AG09309 (cell line): ENCODE measurements at regions not wholly inside any gene's neighbourhood (a gene's known extent, or its start where the extent isn't known, plus 50 kb on each side); places are given as distances from the start of the nearest gene placed in this dataset.

Experiments
- DNase-seq: peaks from one replicate; pipeline ENCODE4 v3.0.0-alpha.2; 2010; ENCODE audit warnings: low read depth
- H3K4me3 ChIP-seq: 2 replicates; pipeline ENCODE4 v1.5.1; 2011; ENCODE audit warnings: mild to moderate bottlenecking, low read depth, low read length, moderate library complexity; ENCODE audit not compliant: control insufficient read depth
- TF ChIP-seq, protein P1 (sequence below): IDR thresholded peaks from 2 replicates; pipeline ENCODE4 v1.5.1; 2011; ENCODE audit warnings: mild to moderate bottlenecking, low read depth, low read length, inconsistent platforms; ENCODE audit not compliant: insufficient read depth, control insufficient read depth; ENCODE audit errors: missing control alignments

DNA sequence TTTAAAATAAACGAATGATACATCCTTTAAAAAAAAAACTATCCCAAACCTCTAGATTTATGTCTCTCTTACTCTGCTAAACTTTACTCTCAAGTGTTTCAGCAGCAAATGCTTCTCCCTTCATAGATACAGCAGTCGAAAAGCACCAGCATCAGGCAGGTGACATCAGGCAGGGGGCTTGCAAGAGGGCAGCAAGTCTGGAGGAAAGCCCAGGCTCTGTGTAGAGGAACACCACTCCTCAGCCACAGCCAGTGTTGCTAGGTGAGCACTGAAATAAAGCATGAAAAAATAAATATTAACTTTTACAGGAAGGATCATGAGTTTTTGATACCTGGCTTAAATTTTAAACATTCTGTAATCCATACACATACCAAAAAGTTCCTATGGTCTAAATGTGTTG lies 419.4 kb downstream of the GALC start:
- H3K4me3 ChIP-seq: no peak overlapping the region
- no peak for DNase-seq
- TF ChIP-seq, protein P1, sequence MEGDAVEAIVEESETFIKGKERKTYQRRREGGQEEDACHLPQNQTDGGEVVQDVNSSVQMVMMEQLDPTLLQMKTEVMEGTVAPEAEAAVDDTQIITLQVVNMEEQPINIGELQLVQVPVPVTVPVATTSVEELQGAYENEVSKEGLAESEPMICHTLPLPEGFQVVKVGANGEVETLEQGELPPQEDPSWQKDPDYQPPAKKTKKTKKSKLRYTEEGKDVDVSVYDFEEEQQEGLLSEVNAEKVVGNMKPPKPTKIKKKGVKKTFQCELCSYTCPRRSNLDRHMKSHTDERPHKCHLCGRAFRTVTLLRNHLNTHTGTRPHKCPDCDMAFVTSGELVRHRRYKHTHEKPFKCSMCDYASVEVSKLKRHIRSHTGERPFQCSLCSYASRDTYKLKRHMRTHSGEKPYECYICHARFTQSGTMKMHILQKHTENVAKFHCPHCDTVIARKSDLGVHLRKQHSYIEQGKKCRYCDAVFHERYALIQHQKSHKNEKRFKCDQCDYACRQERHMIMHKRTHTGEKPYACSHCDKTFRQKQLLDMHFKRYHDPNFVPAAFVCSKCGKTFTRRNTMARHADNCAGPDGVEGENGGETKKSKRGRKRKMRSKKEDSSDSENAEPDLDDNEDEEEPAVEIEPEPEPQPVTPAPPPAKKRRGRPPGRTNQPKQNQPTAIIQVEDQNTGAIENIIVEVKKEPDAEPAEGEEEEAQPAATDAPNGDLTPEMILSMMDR: no peak

DNA sequence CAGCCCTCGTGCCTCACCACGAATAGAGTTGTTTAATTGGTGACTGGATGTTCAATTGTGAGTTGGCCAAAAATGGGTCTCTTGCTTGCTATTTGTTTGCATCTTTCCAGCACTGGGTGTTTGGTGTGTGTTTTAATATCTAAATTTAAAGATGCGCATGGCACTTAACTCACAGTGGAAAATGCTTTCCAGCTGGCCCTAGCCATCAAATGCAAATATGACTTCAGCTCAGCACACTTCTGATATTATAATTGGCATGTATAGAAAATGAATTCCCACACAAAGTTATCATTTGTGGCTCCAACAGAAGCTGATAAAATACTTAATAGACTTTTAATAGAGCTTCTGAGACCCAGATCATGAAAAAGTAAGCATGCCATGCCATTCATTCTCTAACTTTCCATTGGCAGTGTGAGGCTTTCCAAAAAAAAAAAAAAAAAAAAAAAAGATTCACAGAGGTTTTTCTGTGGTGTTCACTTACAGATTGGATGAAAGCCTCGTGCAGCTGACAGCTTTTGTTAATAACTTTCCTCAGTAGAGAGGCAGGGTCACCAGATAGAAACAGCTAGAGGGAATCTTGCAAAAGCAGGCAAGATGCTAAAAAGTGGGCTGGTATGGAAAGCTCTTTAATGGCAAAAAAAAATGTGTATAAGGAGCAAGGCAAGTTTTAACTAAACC lies 425.2 kb downstream of the GALC start:
- DNase-seq: no peak
- TF ChIP-seq, protein P1: no peak
- H3K4me3 ChIP-seq: no peak overlapping the region

DNA sequence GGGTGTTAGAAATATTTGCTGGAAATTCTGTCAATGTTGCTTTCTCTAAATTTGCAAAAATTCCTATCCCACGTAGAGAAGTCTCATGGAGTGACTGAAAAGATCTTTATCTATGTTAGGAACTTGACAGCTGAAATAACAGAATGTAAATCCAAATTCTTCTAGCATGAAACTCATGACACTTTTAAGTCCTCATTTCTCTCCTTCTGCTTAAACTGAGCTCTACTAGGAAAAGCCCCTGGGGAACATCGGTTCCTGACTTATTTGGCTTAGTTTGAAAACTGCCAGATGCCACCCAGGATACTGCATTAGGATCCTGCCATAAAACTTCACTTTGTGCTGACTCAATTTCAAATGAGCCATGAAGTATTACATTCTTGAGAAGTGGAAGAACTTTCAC lies 426.0 kb downstream of the GALC start:
- no peak for DNase-seq
- TF ChIP-seq, protein P1: no peak
- no peak overlapping the region for H3K4me3 ChIP-seq

DNA sequence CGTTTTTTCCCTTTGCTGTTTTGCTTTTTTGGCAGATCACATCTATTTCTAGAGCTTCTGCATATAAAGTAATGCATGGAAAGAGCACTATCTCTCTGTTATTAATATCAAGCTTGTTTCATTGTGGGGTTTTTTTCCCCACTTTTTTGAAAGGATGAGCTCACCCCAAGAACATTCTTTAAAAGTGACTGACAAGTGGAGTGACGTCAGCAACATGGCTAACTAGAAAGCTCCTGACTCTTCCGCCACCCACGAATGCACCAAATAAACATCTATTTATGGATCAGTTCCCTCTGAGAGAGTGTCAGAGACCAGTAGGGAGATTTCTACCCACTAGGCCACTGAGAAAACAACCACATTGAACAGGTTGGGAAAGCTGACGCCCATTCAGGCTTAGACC lies 445.4 kb downstream of the GALC start:
- no peak overlapping the region for H3K4me3 ChIP-seq
- DNase-seq: no peak
- TF ChIP-seq, protein P1: no peak

DNA sequence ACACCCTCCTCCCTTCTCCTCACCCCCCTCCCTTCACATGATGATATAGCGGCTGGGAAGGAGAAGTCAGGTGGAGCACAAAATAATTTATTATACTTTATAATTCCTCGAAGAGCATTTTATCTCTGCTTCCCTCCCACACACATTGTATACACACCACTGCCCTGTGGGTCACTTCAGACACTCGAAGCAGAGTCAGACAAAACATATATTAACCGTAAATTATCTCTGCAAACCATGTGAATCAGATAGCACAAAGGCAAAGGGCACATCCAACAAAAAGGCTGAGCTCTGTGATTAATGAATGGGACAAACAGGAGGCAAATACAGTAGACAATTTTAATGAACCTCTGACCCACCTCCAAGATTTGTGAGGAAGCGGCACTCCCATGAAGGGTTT lies 450.7 kb downstream of the GALC start:
- TF ChIP-seq, protein P1: no peak
- no peak overlapping the region for H3K4me3 ChIP-seq
- DNase-seq: no peak

DNA sequence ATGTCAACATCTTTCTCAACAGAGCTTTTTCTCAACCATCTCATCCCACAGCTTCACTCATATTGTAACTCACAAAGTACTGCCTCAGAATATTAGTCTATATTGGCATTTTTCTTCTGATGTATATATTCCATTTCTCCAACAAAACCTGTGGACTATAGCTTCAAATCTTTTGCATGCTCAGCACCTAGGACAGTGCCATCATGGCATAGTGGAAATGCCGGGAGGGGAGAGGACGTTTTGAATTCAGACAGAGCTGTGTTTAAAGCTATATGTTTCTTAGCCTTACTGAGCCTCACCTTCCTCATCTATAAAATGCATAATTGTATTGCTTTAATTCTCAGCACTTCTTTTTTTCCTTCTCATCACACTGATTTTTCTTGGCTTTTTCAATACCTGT lies 452.6 kb downstream of the GALC start:
- H3K4me3 ChIP-seq: no peak overlapping the region
- TF ChIP-seq, protein P1: no peak
- DNase-seq: no peak
